ENCODE measurements at regions not wholly inside any gene's neighbourhood (a gene's known extent, or its start where the extent isn't known, plus 50 kb on each side); places are given as distances from the start of the nearest gene placed in this dataset.

DNA sequence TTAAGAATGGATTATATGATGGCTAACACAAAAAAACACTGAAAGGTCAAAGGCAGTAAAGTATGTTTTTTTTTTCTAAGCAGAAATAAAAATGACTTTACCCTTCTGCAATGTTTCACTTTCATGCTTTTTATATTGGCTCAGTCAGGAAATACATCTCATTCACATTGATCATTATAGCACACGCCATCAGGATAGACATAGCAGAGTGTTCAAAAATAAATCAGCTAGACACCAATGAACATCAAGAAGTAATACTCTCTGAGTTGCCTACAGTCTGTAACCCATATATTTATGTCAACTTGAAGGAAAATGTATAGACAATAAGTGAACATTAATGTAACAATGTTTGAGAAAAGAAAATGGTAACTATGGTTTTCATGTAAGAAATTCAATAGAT, 535.2 kb upstream of the EPHA7 start:
- H3K9me3 Mint-ChIP-seq (ENCODE audit: low read depth): no peaks in the 10 kb centered on the region

GRCh38 chr6:93943661-93944060, 524.3 kb upstream of the EPHA7 start:
- Mint-ChIP-seq H3K9me3 (ENCODE audit: low read depth) (peaks cover 8% of the 10 kb centered on the region), H3K36me3 (ENCODE audit: low read depth) (no peaks in the 10 kb centered on the region), H3K4me3 (ENCODE audit: unreplicated experiment) (no peak overlapping the region), H3K4me1 (ENCODE audit: low read depth) (peaks cover 46% of the 10 kb centered on the region), H3K27ac (ENCODE audit: unreplicated experiment) (peak overlapping the region; percentile 55), H3K27me3 (ENCODE audit: low read depth) (no peaks in the 10 kb centered on the region)
- no peak for TF ChIP-seq CTCF (IDR thresholded peaks at IDR 0.05)
- no peak for DNase-seq (ENCODE audit: low spot score)

More for the DNA sequence above, 535.2 kb upstream of the EPHA7 start:
- no peaks in the 10 kb centered on the region for H3K36me3 Mint-ChIP-seq (ENCODE audit: low read depth)
- no peak for DNase-seq (ENCODE audit: low spot score)
- H3K27me3 Mint-ChIP-seq (ENCODE audit: low read depth): no peaks in the 10 kb centered on the region
- no peak for TF ChIP-seq CTCF (IDR thresholded peaks at IDR 0.05)
- H3K4me3 Mint-ChIP-seq (ENCODE audit: unreplicated experiment): no peak overlapping the region
- H3K27ac Mint-ChIP-seq (ENCODE audit: unreplicated experiment): peak overlapping the region; percentile 55
- H3K4me1 Mint-ChIP-seq (ENCODE audit: low read depth): peaks cover 19% of the 10 kb centered on the region

GRCh38 chr6:93940381-93940780, 521.0 kb upstream of the EPHA7 start:
- Mint-ChIP-seq H3K36me3 (ENCODE audit: low read depth) (no peaks in the 10 kb centered on the region), H3K4me1 (ENCODE audit: low read depth) (peaks cover 41% of the 10 kb centered on the region), H3K4me3 (ENCODE audit: unreplicated experiment) (no peak overlapping the region), H3K27ac (ENCODE audit: unreplicated experiment) (peak overlapping the region; percentile 28), H3K27me3 (ENCODE audit: low read depth) (no peaks in the 10 kb centered on the region), H3K9me3 (ENCODE audit: low read depth) (peaks cover 3% of the 10 kb centered on the region)
- TF ChIP-seq CTCF (IDR thresholded peaks at IDR 0.05): no peak
- no peak for DNase-seq (ENCODE audit: low spot score)

DNA sequence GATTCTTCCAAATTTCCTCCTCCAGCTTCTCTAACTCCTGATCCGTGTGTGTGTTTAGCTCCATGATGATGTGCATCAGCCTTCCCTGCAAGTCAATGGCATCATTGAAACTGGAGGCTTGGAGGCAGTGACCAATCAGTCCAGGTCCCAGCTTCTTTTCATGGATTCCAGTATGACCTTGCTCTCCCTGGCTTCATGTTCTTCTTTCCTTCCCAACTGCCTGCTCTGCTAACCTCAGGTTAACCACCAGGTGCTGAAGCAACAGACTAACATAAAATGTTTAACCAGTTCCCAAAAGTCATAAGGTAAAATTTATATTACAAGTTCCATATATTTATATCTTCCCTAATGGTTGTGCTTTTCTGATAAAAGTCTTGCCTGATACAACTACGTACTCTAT, 512.8 kb upstream of the EPHA7 start:
- Mint-ChIP-seq H3K4me1 (ENCODE audit: low read depth) (peaks cover 12% of the 10 kb centered on the region), H3K27me3 (ENCODE audit: low read depth) (no peaks in the 10 kb centered on the region), H3K27ac (ENCODE audit: unreplicated experiment) (no peak overlapping the region), H3K36me3 (ENCODE audit: low read depth) (no peaks in the 10 kb centered on the region), H3K4me3 (ENCODE audit: unreplicated experiment) (no peak overlapping the region), H3K9me3 (ENCODE audit: low read depth) (no peaks in the 10 kb centered on the region)
- no peak for TF ChIP-seq CTCF (IDR thresholded peaks at IDR 0.05)
- DNase-seq (ENCODE audit: low spot score): no peak

DNA sequence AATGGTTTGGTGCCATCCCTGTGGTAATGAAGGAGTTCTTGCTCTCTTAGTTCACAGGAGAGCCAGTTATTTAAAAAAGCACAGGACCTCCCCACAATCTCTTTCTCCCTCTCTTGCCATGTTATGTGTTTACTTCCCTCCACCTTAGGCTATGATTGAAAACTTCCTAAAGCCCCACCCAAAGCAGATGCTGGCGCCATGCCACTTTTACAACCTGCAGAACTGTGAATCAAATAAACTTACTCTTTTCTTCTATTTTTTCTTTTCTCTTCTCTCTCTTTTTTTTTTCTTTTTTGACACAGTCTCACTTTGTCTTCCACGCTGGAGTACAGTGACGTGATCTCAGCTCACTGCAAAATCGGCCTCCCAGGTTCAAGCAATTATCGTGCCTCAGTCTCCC, 508.4 kb upstream of the EPHA7 start:
- no peak overlapping the region for H3K4me3 Mint-ChIP-seq (ENCODE audit: unreplicated experiment)
- no peak for DNase-seq (ENCODE audit: low spot score)
- no peaks in the 10 kb centered on the region for H3K27me3 Mint-ChIP-seq (ENCODE audit: low read depth)
- TF ChIP-seq CTCF (IDR thresholded peaks at IDR 0.05): no peak
- no peaks in the 10 kb centered on the region for H3K9me3 Mint-ChIP-seq (ENCODE audit: low read depth)
- no peaks in the 10 kb centered on the region for H3K36me3 Mint-ChIP-seq (ENCODE audit: low read depth)
- H3K4me1 Mint-ChIP-seq (ENCODE audit: low read depth): peaks cover 18% of the 10 kb centered on the region
- H3K27ac Mint-ChIP-seq (ENCODE audit: unreplicated experiment): peak overlapping the region; percentile 38

All from chondrocyte (in vitro differentiated cells).